DND-41 (cell line): ENCODE measurements at regions not wholly inside any gene's neighbourhood (a gene's known extent, or its start where the extent isn't known, plus 50 kb on each side); places are given as distances from the start of the nearest gene placed in this dataset.

Experiments used
- EZH2 ChIP-seq: IDR thresholded peaks from 3 replicates; pipeline ENCODE4 v1.6.1; 2012; ENCODE audit warnings: borderline replicate concordance, low read depth, mild to moderate bottlenecking, moderate library complexity, low read length, inconsistent platforms; ENCODE audit not compliant: severe bottlenecking
- TF ChIP-seq, protein P1 (sequence below): IDR thresholded peaks from 2 replicates; pipeline ENCODE4 v1.5.1; 2012; ENCODE audit warnings: borderline replicate concordance, low read length, moderate library complexity, mild to moderate bottlenecking; ENCODE audit not compliant: poor library complexity, severe bottlenecking; ENCODE audit errors: extremely low read depth

DNA sequence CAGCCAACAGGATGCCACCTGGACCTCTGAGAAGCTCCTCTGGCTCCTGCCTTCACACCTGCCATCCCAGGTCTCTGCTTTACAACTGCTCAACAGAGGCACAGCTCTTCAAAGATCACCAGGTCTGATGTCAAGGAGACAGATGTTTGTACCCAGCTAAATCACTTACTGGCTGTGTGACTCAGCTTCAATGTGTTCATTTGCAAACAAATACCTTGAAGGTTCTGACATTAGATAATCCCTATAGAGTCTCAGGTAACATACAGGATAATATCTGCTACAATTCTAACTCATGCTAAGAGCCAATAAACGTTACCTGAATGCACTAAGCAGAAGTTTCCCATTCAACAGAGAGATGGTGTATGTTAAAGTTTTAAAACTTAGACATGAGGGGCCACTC is 163.4 kb upstream of the IGF1R start:
- TF ChIP-seq, protein P1, sequence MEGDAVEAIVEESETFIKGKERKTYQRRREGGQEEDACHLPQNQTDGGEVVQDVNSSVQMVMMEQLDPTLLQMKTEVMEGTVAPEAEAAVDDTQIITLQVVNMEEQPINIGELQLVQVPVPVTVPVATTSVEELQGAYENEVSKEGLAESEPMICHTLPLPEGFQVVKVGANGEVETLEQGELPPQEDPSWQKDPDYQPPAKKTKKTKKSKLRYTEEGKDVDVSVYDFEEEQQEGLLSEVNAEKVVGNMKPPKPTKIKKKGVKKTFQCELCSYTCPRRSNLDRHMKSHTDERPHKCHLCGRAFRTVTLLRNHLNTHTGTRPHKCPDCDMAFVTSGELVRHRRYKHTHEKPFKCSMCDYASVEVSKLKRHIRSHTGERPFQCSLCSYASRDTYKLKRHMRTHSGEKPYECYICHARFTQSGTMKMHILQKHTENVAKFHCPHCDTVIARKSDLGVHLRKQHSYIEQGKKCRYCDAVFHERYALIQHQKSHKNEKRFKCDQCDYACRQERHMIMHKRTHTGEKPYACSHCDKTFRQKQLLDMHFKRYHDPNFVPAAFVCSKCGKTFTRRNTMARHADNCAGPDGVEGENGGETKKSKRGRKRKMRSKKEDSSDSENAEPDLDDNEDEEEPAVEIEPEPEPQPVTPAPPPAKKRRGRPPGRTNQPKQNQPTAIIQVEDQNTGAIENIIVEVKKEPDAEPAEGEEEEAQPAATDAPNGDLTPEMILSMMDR: no peak
- no peak for TF ChIP-seq EZH2
